ENCODE measurements at regions not wholly inside any gene's neighbourhood (a gene's known extent, or its start where the extent isn't known, plus 50 kb on each side); places are given as distances from the start of the nearest gene placed in this dataset.
"Not testable (repeated sequence)": the region's sequence is repeated elsewhere in the genome, so short reads cannot be mapped to it uniquely, and the experiment has no call there.

DNA sequence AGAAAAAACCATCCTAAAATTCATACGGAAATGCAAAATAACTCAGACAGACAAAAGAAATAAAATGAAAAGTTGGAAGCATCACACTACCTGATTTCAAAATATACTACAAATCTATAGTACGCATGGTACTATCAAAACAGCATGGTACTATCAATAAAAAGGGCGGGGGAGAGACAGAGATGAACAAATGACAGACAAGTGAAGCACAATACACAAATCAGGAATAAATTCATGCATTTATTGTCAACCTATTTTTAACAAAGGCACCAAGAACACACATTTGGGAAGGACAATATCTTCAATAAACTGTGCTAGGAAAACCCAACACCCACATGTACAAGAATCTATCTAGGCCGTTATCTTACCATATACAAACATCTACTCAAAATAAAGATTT is 207.4 kb upstream of the WSB1 start:
- DNase-seq (ENCODE audit: low read depth, low spot score): no peak
- TF ChIP-seq, protein P1, sequence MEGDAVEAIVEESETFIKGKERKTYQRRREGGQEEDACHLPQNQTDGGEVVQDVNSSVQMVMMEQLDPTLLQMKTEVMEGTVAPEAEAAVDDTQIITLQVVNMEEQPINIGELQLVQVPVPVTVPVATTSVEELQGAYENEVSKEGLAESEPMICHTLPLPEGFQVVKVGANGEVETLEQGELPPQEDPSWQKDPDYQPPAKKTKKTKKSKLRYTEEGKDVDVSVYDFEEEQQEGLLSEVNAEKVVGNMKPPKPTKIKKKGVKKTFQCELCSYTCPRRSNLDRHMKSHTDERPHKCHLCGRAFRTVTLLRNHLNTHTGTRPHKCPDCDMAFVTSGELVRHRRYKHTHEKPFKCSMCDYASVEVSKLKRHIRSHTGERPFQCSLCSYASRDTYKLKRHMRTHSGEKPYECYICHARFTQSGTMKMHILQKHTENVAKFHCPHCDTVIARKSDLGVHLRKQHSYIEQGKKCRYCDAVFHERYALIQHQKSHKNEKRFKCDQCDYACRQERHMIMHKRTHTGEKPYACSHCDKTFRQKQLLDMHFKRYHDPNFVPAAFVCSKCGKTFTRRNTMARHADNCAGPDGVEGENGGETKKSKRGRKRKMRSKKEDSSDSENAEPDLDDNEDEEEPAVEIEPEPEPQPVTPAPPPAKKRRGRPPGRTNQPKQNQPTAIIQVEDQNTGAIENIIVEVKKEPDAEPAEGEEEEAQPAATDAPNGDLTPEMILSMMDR (IDR thresholded peaks at IDR 0.05; ENCODE audit: insufficient read depth, low read length, missing control alignments): no peak
- H3K4me3 ChIP-seq (ENCODE audit: low read depth, low read length): no peak overlapping the region
- ChIA-PET POLR2A (no interaction called here), CTCF (no interaction called here)

DNA sequence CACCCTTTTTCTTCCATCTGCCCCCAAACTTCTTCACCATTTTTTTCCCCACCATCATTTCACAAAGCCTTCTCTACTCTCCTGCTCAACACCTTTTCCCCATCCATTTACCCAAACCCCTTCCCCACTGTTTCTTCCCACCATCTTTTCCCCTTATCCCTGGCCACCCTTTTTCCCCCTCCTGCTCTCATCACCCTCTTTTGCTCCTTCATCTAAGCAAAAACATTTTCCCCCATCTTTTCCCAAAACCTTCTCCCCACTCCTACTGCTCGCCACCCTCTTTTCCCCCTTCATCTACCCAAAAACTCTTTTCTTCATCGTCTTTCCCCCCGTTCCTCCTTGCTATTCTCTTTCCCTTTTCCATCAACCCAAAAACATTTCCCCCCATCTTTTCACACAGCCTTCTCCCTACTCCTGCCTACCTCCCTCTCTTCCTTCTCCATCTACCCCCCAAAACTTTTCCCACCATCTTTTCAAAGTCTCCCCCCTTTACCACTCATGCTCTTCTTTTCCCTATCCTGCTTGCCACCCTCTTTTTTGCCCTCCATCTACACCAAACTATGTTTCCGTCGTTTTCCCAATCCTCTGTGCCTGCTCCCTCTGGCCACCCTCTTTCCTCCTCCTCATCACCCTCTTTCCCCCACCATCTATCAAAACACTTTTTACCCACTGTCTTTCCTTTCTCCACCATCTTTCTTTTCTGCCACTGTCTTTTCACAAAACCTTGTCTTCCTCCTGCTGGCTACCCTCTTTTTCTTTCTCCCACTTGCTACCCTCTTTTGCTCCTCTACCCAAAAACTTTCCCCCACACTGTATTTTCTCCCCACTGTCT is 205.8 kb upstream of the WSB1 start:
- no peak overlapping the region for H3K4me3 ChIP-seq (ENCODE audit: low read depth, low read length)
- POLR2A ChIA-PET: no interaction called here
- CTCF ChIA-PET: no interaction called here
- no peak for DNase-seq (ENCODE audit: low read depth, low spot score)
- TF ChIP-seq, protein P1 (IDR thresholded peaks at IDR 0.05; ENCODE audit: insufficient read depth, low read length, missing control alignments): no peak

DNA sequence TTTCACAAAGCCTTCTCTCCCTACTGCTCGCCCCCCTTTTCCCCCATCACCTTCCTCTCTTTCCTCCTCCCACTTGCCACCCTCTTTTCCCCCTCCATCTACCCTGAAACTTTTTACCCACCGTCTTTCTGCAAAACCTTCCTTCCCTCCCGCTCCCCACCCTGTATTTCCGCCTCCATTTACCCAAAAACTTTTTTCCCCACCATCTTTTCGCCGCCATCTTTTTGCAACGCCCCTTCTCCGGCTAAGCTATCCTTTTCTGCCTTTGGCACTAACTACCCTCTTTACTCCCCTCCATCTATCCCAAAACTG is 205.2 kb upstream of the WSB1 start:
- DNase-seq (ENCODE audit: low read depth, low spot score): no peak
- ChIA-PET CTCF (no interaction called here), POLR2A (no interaction called here)
- no peak overlapping the region for H3K4me3 ChIP-seq (ENCODE audit: low read depth, low read length)
- TF ChIP-seq, protein P1 (IDR thresholded peaks at IDR 0.05; ENCODE audit: insufficient read depth, low read length, missing control alignments): no peak

DNA sequence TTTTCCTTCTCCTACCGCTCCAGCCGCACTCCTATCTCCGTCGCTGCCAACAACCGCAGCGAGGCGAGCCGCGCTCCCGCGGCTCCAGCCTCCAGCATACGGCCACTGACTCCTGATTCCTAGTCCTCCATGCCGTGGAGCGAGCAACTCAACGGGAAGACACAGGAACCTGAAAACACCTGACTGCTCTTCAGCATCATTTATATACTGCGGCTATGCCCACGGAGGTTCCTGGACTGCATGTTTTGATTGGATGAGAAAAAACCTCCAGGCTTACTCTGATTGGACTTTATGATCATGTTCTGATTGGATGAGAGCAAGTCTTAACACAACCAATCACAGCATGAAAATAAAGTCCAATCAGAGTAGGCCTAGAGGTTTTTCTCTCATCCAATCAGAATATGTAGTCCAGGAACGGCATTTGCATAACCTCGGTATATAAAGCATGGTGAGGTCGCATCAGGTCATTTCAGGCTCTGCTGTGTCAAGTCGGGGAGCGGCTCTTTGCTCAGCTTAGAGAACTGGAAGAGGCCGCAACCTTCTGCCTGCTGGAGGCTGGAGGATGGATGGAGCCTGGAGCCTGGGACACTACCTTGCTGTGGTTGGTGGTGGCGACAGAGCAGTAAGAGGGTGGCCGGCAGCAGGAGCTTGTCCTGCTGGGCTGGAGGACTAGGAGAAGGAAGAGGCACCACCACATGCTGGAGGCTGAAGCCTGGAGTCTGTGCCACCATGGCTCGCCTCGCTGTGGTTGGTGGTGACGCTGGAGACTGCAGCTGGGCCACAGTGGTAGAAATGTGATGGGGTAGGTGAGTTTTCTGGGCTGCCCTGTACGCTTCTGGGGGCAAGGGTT is 204.6 kb upstream of the WSB1 start:
- DNase-seq (ENCODE audit: low read depth, low spot score); CTCF ChIA-PET; H3K4me3 ChIP-seq (ENCODE audit: low read depth, low read length); POLR2A ChIA-PET: not testable (repeated sequence)

DNA sequence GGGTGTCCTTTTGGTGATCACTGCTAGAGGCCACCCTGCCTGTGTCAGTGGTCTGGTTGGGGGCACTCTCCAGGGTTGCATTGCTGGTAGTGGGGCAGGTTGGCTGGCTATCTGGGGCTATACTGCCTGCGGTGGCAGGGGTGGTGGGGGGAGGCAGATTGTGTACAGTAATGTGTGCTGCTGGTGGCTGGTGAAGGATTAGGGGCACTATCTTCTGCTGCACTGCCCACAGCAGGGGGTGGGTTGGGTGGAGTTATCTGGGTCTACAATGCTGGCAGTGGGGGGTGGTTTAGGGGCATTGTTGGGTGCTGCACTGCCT is 204.0 kb upstream of the WSB1 start:
- CTCF ChIA-PET: no interaction called here

DNA sequence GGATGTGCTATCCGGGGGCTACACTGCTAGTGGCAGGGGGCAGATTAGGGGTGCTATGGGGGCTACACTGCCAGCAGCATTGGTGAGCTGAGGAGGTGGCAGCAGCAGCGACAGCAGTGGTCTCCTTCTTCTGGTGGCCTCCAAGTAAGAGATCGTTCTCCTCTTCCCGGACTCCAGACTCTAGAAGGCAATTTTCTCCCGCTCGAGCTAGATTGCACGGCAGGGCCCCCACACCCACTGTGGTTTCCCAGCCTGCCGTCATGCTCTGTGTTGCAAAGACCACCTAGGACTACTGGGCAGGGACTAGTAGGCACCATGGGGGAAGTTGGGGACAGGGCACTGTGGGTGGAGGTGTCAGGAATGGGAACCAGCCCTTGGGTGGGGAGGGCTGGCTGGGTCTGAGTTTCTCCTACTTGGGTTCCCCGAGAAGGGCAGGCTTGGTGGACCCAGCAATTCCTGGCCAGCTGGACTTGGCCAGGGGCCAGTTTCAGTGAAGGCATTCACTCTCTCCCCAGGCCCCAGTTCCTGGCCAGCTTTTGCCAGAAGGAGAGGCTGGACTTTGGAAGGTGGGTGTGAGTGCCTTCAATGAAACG is 203.4 kb upstream of the WSB1 start:
- CTCF ChIA-PET; H3K4me3 ChIP-seq (ENCODE audit: low read depth, low read length); POLR2A ChIA-PET; DNase-seq (ENCODE audit: low read depth, low spot score): not testable (repeated sequence)

More for the DNA sequence above, 204.0 kb upstream of the WSB1 start:
- H3K4me3 ChIP-seq (ENCODE audit: low read depth, low read length): no peak overlapping the region
- POLR2A ChIA-PET: no interaction called here
- no peak for DNase-seq (ENCODE audit: low read depth, low spot score)
- TF ChIP-seq, protein P1 (IDR thresholded peaks at IDR 0.05; ENCODE audit: insufficient read depth, low read length, missing control alignments): no peak

DNA sequence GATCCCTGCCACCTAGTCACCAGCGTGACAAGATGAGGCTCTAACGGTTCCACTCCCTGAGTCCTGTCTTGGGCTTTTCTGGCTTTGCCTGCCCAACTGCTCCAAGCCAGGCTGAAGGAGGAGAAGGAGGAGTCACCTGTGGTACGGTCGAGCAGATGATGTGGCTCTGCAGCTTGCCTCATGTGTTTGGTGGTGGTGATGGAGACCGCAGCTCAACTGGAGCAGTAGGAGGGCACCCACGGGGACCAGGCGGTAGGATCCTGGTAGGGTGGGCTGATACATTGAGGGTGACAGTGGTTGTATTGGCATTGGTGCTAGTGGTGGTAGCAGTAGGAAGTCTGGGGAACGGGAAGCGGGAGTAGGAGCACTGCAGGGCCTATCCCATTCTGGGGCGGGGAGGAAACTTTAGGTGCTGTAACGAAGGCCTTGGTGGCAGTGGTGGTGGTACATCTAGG is 202.8 kb upstream of the WSB1 start:
- POLR2A ChIA-PET: no interaction called here
- CTCF ChIA-PET: no interaction called here

DNA sequence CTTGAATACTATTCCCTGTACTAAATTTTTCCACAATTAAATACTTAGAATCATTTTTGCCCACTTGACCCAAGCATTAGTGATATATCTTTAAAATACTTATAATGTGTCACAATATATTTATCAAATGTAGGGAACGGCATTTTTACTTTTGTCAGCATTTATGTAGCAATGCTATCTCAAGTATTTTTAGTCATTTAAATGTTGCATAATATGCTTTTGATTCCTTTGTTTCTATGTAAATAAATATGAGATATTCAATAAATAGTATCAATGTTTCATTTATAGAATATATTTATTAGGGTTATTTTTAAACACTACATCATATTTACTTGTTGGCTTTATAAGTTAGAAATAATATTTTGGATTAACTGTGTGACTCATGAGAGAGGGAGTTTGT is 199.7 kb upstream of the WSB1 start:
- H3K4me3 ChIP-seq (ENCODE audit: low read depth, low read length); CTCF ChIA-PET; DNase-seq (ENCODE audit: low read depth, low spot score); POLR2A ChIA-PET: not testable (repeated sequence)

More for the DNA sequence above, 202.8 kb upstream of the WSB1 start:
- DNase-seq (ENCODE audit: low read depth, low spot score): no peak
- H3K4me3 ChIP-seq (ENCODE audit: low read depth, low read length): no peak overlapping the region
- TF ChIP-seq, protein P1 (IDR thresholded peaks at IDR 0.05; ENCODE audit: insufficient read depth, low read length, missing control alignments): no peak

DNA sequence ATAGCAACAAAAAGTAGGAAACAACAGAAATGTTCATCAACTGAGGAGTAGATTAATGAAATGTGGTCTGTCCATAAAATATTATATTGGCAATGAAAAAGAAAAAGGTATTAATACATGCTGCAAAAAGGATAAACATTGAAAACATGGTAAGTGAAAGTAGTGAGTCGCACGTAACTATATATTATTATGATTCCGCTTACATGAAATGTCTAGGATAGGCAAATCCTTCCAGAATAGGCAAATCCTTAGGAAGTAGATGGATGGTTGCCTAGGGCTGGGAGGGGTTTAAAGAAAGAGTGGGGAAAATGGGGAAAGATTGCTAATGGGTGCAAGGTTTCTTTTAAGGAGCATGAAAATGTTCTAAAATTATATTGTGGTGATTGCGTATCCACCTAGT is 198.1 kb upstream of the WSB1 start:
- CTCF ChIA-PET: not testable (repeated sequence)

DNA sequence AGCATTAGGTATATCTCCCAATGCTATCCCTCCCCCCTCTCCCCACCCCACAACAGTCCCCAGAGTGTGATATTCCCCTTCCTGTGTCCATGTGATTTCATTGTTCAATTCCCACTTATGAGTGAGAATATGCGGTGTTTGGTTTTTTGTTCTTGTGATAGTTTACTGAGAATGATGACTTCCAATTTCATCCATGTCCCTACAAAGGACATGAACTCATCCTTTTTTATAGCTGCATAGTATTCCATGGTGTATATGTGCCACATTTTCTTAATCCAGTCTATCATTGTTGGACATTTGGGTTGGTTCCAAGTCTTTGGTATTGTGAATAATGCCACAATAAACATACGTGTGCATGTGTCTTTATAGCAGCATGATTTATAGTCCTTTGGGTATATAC is 194.6 kb upstream of the WSB1 start:
- POLR2A ChIA-PET; DNase-seq (ENCODE audit: low read depth, low spot score); CTCF ChIA-PET; H3K4me3 ChIP-seq (ENCODE audit: low read depth, low read length): not testable (repeated sequence)

More for the DNA sequence above, 198.1 kb upstream of the WSB1 start:
- H3K4me3 ChIP-seq (ENCODE audit: low read depth, low read length); DNase-seq (ENCODE audit: low read depth, low spot score); POLR2A ChIA-PET: not testable (repeated sequence)

All from AG04449 (cell line).